Endothelial cell of umbilical vein (primary cell): ENCODE measurements at regions not wholly inside any gene's neighbourhood (a gene's known extent, or its start where the extent isn't known, plus 50 kb on each side); places are given as distances from the start of the nearest gene placed in this dataset.

Experiments
- BruUV-seq: library from RNA; stranded (reverse); fragments of 400-500 nt; replicated peaks from 2 replicates; lab custom pipeline; 2021; lab: Mats Ljungman, UMichigan
- CTCF ChIA-PET: fragments of 300-600, 350-600 bp; sonication (Branson Sonifier 250); formaldehyde crosslinking; loops from one replicate; lab custom pipeline; 2021; ENCODE audit warnings: antibody characterized with exemption, inconsistent platforms; lab: Charles Lee
- POLR2A ChIA-PET: fragments of 300-600, 350-600 bp; sonication (Branson Sonifier 250); formaldehyde crosslinking; loops from one replicate; lab custom pipeline; 2021; ENCODE audit warnings: antibody characterized with exemption, inconsistent platforms; lab: Charles Lee
- DNase-seq: peaks from one replicate; pipeline ENCODE4 v3.0.0-alpha.2; 2011; ENCODE audit warnings: low read depth, low spot score
- FAIRE-seq: peaks from 2 replicates; lab custom pipeline; 2011; peaks lifted over from hg19 to GRCh38; lab: Jason Lieb, UNC
- H2AFZ ChIP-seq: 2 replicates; pipeline ENCODE4 v1.6.0; 2012; ENCODE audit warnings: low read depth, low read length, control low read depth, inconsistent platforms
- H3K27ac ChIP-seq: 2 replicates; pipeline ENCODE4 v1.5.1; 2011; ENCODE audit warnings: low read depth, mild to moderate bottlenecking, control low read depth, low read length, moderate library complexity; ENCODE audit not compliant: insufficient read depth
- H3K27me3 ChIP-seq, 2 experiments: 2 replicates each; pipeline versions ENCODE4 v1.6.0 to v1.6.1; 2011; ENCODE audit warnings: low read length in 2 of 2, mixed read lengths in 1 of 2; ENCODE audit not compliant: control insufficient read depth in 2 of 2, insufficient read depth in 2 of 2
- H3K36me3 ChIP-seq, 2 experiments: 2 replicates in 1 of 2; 3 replicates in 1 of 2; pipeline ENCODE4 v1.5.1; 2011; ENCODE audit warnings: low read length in 2 of 2, mild to moderate bottlenecking in 1 of 2, moderate library complexity in 1 of 2; ENCODE audit not compliant: control insufficient read depth in 2 of 2, insufficient read depth in 2 of 2; ENCODE audit errors: extremely low read depth in 1 of 2
- H3K4me1 ChIP-seq: 3 replicates; pipeline ENCODE4 v1.5.1; 2011; ENCODE audit warnings: mild to moderate bottlenecking, low read length; ENCODE audit not compliant: control insufficient read depth, insufficient read depth; ENCODE audit errors: extremely low read depth
- H3K4me2 ChIP-seq: 2 replicates; pipeline ENCODE4 v1.6.1; 2011; ENCODE audit warnings: low read length, control low read depth, mixed read lengths; ENCODE audit not compliant: insufficient read depth
- H3K4me3 ChIP-seq, 3 experiments: fragments of 200-600 bp in 1 of 3; sonication (generic), shearing (Covaris generic) in 1 of 3; replicated peaks in 1 of 3; 2 replicates each; pipeline ENCODE4 v1.5.1; 2011 to 2016; ENCODE audit warnings: control low read depth in 3 of 3, low read length in 3 of 3, mild to moderate bottlenecking in 2 of 3, inconsistent platforms in 1 of 3, low read depth in 1 of 3, moderate library complexity in 1 of 3; ENCODE audit not compliant: insufficient read depth in 1 of 3
- H3K79me2 ChIP-seq: 2 replicates; pipeline ENCODE4 v1.6.0; 2012; ENCODE audit warnings: low read length, inconsistent platforms; ENCODE audit not compliant: control insufficient read depth, insufficient read depth
- H3K9ac ChIP-seq: replicated peaks from 2 replicates; pipeline ENCODE3; 2011; ENCODE audit warnings: low read length, control low read depth; ENCODE audit not compliant: insufficient read depth; ENCODE audit errors: extremely low read depth
- H3K9me1 ChIP-seq: replicated peaks from 3 replicates; pipeline ENCODE4 v1.6.0; 2011; ENCODE audit warnings: mild to moderate bottlenecking, low read length; ENCODE audit not compliant: control insufficient read depth, insufficient read depth; ENCODE audit errors: extremely low read depth
- H3K9me3 ChIP-seq: replicated peaks from 2 replicates; pipeline ENCODE4 v1.5.1; 2012; ENCODE audit warnings: low read length, inconsistent platforms; ENCODE audit not compliant: control insufficient read depth, insufficient read depth
- H4K20me1 ChIP-seq: replicated peaks from 2 replicates; pipeline ENCODE3; 2011; ENCODE audit warnings: mild to moderate bottlenecking, low read length; ENCODE audit not compliant: control insufficient read depth, insufficient read depth; ENCODE audit errors: extremely low read depth
- EZH2 ChIP-seq: IDR thresholded peaks from 2 replicates; pipeline ENCODE4 v1.6.1; 2012; ENCODE audit warnings: borderline replicate concordance, low read depth, mild to moderate bottlenecking, moderate library complexity, low read length, inconsistent platforms; ENCODE audit not compliant: severe bottlenecking
- FOS ChIP-seq: IDR thresholded peaks from 2 replicates; pipeline ENCODE4 v1.6.1; 2011; ENCODE audit warnings: mild to moderate bottlenecking, low read length, moderate library complexity, borderline replicate concordance; ENCODE audit not compliant: insufficient read depth
- GATA2 ChIP-seq: IDR thresholded peaks from 2 replicates; pipeline ENCODE4 v1.7.0; 2011; ENCODE audit warnings: low read depth, mild to moderate bottlenecking, moderate library complexity, mixed read lengths, low read length; ENCODE audit not compliant: insufficient read length, insufficient read depth
- JUN ChIP-seq: IDR thresholded peaks from 2 replicates; pipeline ENCODE4 v1.6.1; 2011; ENCODE audit warnings: borderline replicate concordance, low read depth; ENCODE audit not compliant: insufficient read length, insufficient read depth
- MAX ChIP-seq: IDR thresholded peaks from 2 replicates; pipeline ENCODE4 v1.6.1; 2011; ENCODE audit not compliant: insufficient read depth, insufficient read length
- MYC ChIP-seq: IDR thresholded peaks from one replicate; pipeline ENCODE4 v1.6.1; 2011; ENCODE audit warnings: mild to moderate bottlenecking, low read depth, low read length
- POLR2A ChIP-seq: IDR thresholded peaks from 2 replicates; pipeline ENCODE4 v1.6.1; 2012; ENCODE audit warnings: low read depth, mild to moderate bottlenecking, control low read depth, low read length
- POLR2AphosphoS5 ChIP-seq: IDR thresholded peaks from 2 replicates; pipeline ENCODE4 v1.6.1; 2012; ENCODE audit warnings: low read depth, mild to moderate bottlenecking, control low read depth, low read length, moderate library complexity; ENCODE audit not compliant: insufficient read depth
- dilution Hi-C: fragments of 300-500 bp; cut with MboI; formaldehyde crosslinking; loops from one replicate; pipeline ENCODE4 v1.15.0; 2019; ENCODE audit warnings: low sequenced_read_pairs; ENCODE audit not compliant: extremely low pct_ligation_motif_present
- intact Hi-C: fragments of 100-400 bp; cut with micrococcal nuclease; formaldehyde crosslinking; loops from one replicate; pipeline ENCODE4 v1.10.0; 2022
- TF ChIP-seq, protein P1 (sequence below), 2 donors: IDR thresholded peaks; 1 replicate in 1 of 2; 2 replicates in 1 of 2; pipeline ENCODE4 v1.5.1; 2011; ENCODE audit warnings: low read length in 2 of 2, mild to moderate bottlenecking in 2 of 2, moderate library complexity in 2 of 2, control low read depth in 1 of 2, inconsistent platforms in 1 of 2, low read depth in 1 of 2; ENCODE audit not compliant: insufficient read depth in 1 of 2; ENCODE audit errors: extremely low read depth in 1 of 2

GRCh38 chr17:54662978-54663876, 237.4 kb upstream of the TOM1L1 start:
- H3K27me3 ChIP-seq, result no peaks in the 10 kb centered on the region
- peaks cover 3% of the 10 kb centered on the region for H3K9me3 ChIP-seq
- intact Hi-C loops, result no loop called here
- ChIA-PET POLR2A (no interaction called here), CTCF (no interaction called here)
- H4K20me1 ChIP-seq, result no peaks in the 10 kb centered on the region
- dilution Hi-C loops, result no loop called here
- FAIRE-seq (no peak), DNase-seq (no peak)
- no peak overlapping the region for H2AFZ ChIP-seq
- H3K27ac ChIP-seq, result no peak overlapping the region
- H3K9me1 ChIP-seq, result no peaks in the 10 kb centered on the region
- no peak overlapping the region for H3K9ac ChIP-seq
- no peaks in the 10 kb centered on the region for H3K36me3 ChIP-seq
- H3K4me2 ChIP-seq, result no peak overlapping the region
- no TSS peak for BruUV-seq
- TF ChIP-seq, protein P1, sequence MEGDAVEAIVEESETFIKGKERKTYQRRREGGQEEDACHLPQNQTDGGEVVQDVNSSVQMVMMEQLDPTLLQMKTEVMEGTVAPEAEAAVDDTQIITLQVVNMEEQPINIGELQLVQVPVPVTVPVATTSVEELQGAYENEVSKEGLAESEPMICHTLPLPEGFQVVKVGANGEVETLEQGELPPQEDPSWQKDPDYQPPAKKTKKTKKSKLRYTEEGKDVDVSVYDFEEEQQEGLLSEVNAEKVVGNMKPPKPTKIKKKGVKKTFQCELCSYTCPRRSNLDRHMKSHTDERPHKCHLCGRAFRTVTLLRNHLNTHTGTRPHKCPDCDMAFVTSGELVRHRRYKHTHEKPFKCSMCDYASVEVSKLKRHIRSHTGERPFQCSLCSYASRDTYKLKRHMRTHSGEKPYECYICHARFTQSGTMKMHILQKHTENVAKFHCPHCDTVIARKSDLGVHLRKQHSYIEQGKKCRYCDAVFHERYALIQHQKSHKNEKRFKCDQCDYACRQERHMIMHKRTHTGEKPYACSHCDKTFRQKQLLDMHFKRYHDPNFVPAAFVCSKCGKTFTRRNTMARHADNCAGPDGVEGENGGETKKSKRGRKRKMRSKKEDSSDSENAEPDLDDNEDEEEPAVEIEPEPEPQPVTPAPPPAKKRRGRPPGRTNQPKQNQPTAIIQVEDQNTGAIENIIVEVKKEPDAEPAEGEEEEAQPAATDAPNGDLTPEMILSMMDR (IDR thresholded peaks at IDR 0.05; ENCODE audit: extremely low read depth in 1 of 2, insufficient read depth in 1 of 2, low read depth in 1 of 2, low read length in 2 of 2), result no peak
- TF ChIP-seq POLR2A (no peak), MYC (no peak), EZH2 (no peak)
- no peaks in the 10 kb centered on the region for H3K4me1 ChIP-seq
- no peak overlapping the region for H3K4me3 ChIP-seq
- H3K79me2 ChIP-seq, result no peaks in the 10 kb centered on the region

- Histone ChIP-seq H3K9ac (no peak overlapping the region), H3K27me3 (no peaks in the 10 kb centered on the region), H3K36me3 (no peaks in the 10 kb centered on the region), H3K27ac (no peak overlapping the region), H3K4me2 (no peak overlapping the region), H3K79me2 (no peaks in the 10 kb centered on the region), H3K4me3 (no peak overlapping the region), H3K9me1 (no peaks in the 10 kb centered on the region), H3K9me3 (peaks cover 4% of the 10 kb centered on the region), H4K20me1 (no peaks in the 10 kb centered on the region), H3K4me1 (no peaks in the 10 kb centered on the region), H2AFZ (no peak overlapping the region)
- no TSS peak for BruUV-seq
- intact Hi-C loops, result no loop called here
- FAIRE-seq, result no peak
- no peak for DNase-seq
- dilution Hi-C loops, result no loop called here
- ChIA-PET CTCF (no interaction called here), POLR2A (no interaction called here)
- no peak for TF ChIP-seq POLR2AphosphoS5
- TF ChIP-seq, protein P1 (IDR thresholded peaks at IDR 0.05; ENCODE audit: extremely low read depth in 1 of 2, insufficient read depth in 1 of 2, low read depth in 1 of 2, low read length in 2 of 2), result no peak
- TF ChIP-seq MAX, result no peak
- TF ChIP-seq POLR2A, result no peak
- TF ChIP-seq FOS, result no peak
- TF ChIP-seq EZH2, result no peak
- TF ChIP-seq JUN, result no peak
- no peak for TF ChIP-seq MYC
- no peak for TF ChIP-seq GATA2
Measured at GRCh38 chr17:54666559-54666958, 234.1 kb upstream of the TOM1L1 start.
